ELF-1 (cell line): ENCODE measurements at regions not wholly inside any gene's neighbourhood (a gene's known extent, or its start where the extent isn't known, plus 50 kb on each side); places are given as distances from the start of the nearest gene placed in this dataset.

Source experiments
- DNase-seq: peaks from one replicate; pipeline ENCODE4 v3.0.0-alpha.2; 2016; ENCODE audit warnings: low read depth, low spot score

- DNase-seq = no peak
These were observed 188.9 kb downstream of the SH3BP4 start for GRCh38 chr2:235140801-235141081.

- DNase-seq = peak; percentile 47
These were observed 189.8 kb downstream of the SH3BP4 start for GRCh38 chr2:235141411-235142128.

- DNase-seq = no peak
These were observed 190.8 kb downstream of the SH3BP4 start for GRCh38 chr2:235142601-235143000.

- no peak for DNase-seq
These were observed 192.0 kb downstream of the SH3BP4 start for GRCh38 chr2:235143789-235144188.

GRCh38 chr2:235144291-235144690 lies 192.5 kb downstream of the SH3BP4 start:
- no peak for DNase-seq

- DNase-seq = no peak
These were observed 194.4 kb downstream of the SH3BP4 start for GRCh38 chr2:235146206-235146605.

GRCh38 chr2:235146871-235147565 lies 195.2 kb downstream of the SH3BP4 start:
- no peak for DNase-seq

- no peak for DNase-seq
These were observed 196.7 kb downstream of the SH3BP4 start for GRCh38 chr2:235148201-235149170.

GRCh38 chr2:235149240-235149659 lies 197.4 kb downstream of the SH3BP4 start:
- no peak for DNase-seq

- no peak for DNase-seq
These were observed 197.9 kb downstream of the SH3BP4 start for GRCh38 chr2:235149736-235150135.

- no peak for DNase-seq
These were observed 199.3 kb downstream of the SH3BP4 start for GRCh38 chr2:235151152-235151551.

- no peak for DNase-seq
These were observed 203.3 kb downstream of the SH3BP4 start for GRCh38 chr2:235155163-235155562.

GRCh38 chr2:235156055-235156454 lies 204.2 kb downstream of the SH3BP4 start:
- no peak for DNase-seq

GRCh38 chr2:235157746-235158482 lies 206.1 kb downstream of the SH3BP4 start:
- no peak for DNase-seq

- DNase-seq = no peak
These were observed 208.5 kb downstream of the SH3BP4 start for GRCh38 chr2:235160281-235160810.

GRCh38 chr2:235161565-235161964 lies 209.7 kb downstream of the SH3BP4 start:
- no peak for DNase-seq

GRCh38 chr2:235162082-235162836 lies 210.4 kb downstream of the SH3BP4 start:
- no peak for DNase-seq

GRCh38 chr2:235162837-235163197 lies 211.0 kb downstream of the SH3BP4 start:
- no peak for DNase-seq

- no peak for DNase-seq
These were observed 213.3 kb downstream of the SH3BP4 start for GRCh38 chr2:235165136-235165535.

- DNase-seq = no peak
These were observed 213.8 kb downstream of the SH3BP4 start for GRCh38 chr2:235165631-235166030.
